ENCODE measurements at regions not wholly inside any gene's neighbourhood (a gene's known extent, or its start where the extent isn't known, plus 50 kb on each side); places are given as distances from the start of the nearest gene placed in this dataset.

GRCh38 chr18:50509012-50509411, 50.9 kb upstream of the MAPK4 start:
- no peak for TF ChIP-seq EGR1 (IDR thresholded peaks at IDR 0.05)
- TF ChIP-seq REST (IDR thresholded peaks at IDR 0.05; ENCODE audit: low read depth), result no peak
- TF ChIP-seq CEBPB (IDR thresholded peaks at IDR 0.05), result no peak
- TF ChIP-seq, protein P1, sequence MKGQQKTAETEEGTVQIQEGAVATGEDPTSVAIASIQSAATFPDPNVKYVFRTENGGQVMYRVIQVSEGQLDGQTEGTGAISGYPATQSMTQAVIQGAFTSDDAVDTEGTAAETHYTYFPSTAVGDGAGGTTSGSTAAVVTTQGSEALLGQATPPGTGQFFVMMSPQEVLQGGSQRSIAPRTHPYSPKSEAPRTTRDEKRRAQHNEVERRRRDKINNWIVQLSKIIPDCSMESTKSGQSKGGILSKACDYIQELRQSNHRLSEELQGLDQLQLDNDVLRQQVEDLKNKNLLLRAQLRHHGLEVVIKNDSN (IDR thresholded peaks at IDR 0.05), result no peak
- TF ChIP-seq RAD21 (IDR thresholded peaks at IDR 0.05; ENCODE audit: low read depth), result no peak
- TF ChIP-seq TAF1 (IDR thresholded peaks at IDR 0.05; ENCODE audit: low read depth), result no peak
- no peak for TF ChIP-seq CREB1 (IDR thresholded peaks at IDR 0.05; ENCODE audit: low read depth)
